ENCODE measurements at regions not wholly inside any gene's neighbourhood (a gene's known extent, or its start where the extent isn't known, plus 50 kb on each side); places are given as distances from the start of the nearest gene placed in this dataset.

DNA sequence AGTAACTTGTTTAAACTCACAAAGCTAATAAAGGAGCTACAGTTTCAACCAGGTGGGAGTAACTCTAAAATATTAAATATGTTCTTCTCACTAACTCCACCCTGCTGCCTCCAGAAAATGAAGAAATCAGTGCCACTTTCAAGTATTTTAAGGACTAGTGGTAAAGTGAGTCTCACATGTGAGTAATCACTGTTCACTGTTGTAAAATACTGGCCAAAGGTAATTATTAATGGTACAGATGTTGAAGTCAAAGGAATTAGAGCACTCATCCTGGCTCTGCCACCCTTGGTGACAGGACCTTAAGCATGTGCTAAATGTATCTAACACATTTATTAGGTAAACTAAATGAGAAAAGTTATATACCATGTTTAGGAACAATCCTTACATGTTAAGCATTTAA lies 430.7 kb downstream of the BRINP1 start:
- TF ChIP-seq, protein P1, sequence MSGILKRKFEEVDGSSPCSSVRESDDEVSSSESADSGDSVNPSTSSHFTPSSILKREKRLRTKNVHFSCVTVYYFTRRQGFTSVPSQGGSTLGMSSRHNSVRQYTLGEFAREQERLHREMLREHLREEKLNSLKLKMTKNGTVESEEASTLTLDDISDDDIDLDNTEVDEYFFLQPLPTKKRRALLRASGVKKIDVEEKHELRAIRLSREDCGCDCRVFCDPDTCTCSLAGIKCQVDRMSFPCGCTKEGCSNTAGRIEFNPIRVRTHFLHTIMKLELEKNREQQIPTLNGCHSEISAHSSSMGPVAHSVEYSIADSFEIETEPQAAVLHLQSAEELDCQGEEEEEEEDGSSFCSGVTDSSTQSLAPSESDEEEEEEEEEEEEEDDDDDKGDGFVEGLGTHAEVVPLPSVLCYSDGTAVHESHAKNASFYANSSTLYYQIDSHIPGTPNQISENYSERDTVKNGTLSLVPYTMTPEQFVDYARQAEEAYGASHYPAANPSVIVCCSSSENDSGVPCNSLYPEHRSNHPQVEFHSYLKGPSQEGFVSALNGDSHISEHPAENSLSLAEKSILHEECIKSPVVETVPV (CRISPR knock-in tag; IDR thresholded peaks at IDR 0.05), result no peak
- TF ChIP-seq, protein P2, sequence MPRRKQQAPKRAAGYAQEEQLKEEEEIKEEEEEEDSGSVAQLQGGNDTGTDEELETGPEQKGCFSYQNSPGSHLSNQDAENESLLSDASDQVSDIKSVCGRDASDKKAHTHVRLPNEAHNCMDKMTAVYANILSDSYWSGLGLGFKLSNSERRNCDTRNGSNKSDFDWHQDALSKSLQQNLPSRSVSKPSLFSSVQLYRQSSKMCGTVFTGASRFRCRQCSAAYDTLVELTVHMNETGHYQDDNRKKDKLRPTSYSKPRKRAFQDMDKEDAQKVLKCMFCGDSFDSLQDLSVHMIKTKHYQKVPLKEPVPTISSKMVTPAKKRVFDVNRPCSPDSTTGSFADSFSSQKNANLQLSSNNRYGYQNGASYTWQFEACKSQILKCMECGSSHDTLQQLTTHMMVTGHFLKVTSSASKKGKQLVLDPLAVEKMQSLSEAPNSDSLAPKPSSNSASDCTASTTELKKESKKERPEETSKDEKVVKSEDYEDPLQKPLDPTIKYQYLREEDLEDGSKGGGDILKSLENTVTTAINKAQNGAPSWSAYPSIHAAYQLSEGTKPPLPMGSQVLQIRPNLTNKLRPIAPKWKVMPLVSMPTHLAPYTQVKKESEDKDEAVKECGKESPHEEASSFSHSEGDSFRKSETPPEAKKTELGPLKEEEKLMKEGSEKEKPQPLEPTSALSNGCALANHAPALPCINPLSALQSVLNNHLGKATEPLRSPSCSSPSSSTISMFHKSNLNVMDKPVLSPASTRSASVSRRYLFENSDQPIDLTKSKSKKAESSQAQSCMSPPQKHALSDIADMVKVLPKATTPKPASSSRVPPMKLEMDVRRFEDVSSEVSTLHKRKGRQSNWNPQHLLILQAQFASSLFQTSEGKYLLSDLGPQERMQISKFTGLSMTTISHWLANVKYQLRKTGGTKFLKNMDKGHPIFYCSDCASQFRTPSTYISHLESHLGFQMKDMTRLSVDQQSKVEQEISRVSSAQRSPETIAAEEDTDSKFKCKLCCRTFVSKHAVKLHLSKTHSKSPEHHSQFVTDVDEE (CRISPR knock-in tag; IDR thresholded peaks at IDR 0.05), result no peak
- TF ChIP-seq ZNF70 (CRISPR knock-in tag; IDR thresholded peaks at IDR 0.05), result no peak
- TF ChIP-seq OSR1 (CRISPR knock-in tag; IDR thresholded peaks at IDR 0.05), result no peak
- no peak for TF ChIP-seq TCF4 (CRISPR knock-in tag; IDR thresholded peaks at IDR 0.05; ENCODE audit: borderline replicate concordance)
